ENCODE measurements at regions not wholly inside any gene's neighbourhood (a gene's known extent, or its start where the extent isn't known, plus 50 kb on each side); places are given as distances from the start of the nearest gene placed in this dataset.

GRCh38 chr1:115190540-115191170, 101.4 kb upstream of the TSPAN2 start:
- Histone ChIP-seq H3K27ac (ENCODE audit: insufficient read depth, low read depth, low read length, poor library complexity, severe bottlenecking) (no peak overlapping the region), H3K27me3 (ENCODE audit: control insufficient read depth, insufficient read depth, low read length, poor library complexity, severe bottlenecking) (no peaks in the 10 kb centered on the region), H3K9me3 (ENCODE audit: control insufficient read depth, low read length) (no peaks in the 10 kb centered on the region), H3K36me3 (ENCODE audit: control insufficient read depth, insufficient read depth, low read length) (no peaks in the 10 kb centered on the region), H3K4me1 (ENCODE audit: control insufficient read depth, insufficient read depth, low read length) (peaks cover 7% of the 10 kb centered on the region), H3K4me3 (ENCODE audit: insufficient read depth, low read depth, low read length) (no peak overlapping the region)
- 94 to 97% methylated on average over 3 of the region's 3 CpGs for WGBS, 2 experiments

GRCh38 chr1:115189814-115190539, 100.7 kb upstream of the TSPAN2 start:
- Histone ChIP-seq H3K4me3 (ENCODE audit: insufficient read depth, low read depth, low read length) (no peak overlapping the region), H3K9me3 (ENCODE audit: control insufficient read depth, low read length) (no peaks in the 10 kb centered on the region)
- WGBS, 2 experiments = 91 to 97% methylated on average over 5 of the region's 5 CpGs

GRCh38 chr1:115188680-115189395, 99.5 kb upstream of the TSPAN2 start:
- 83 to 86% methylated on average over 4 of the region's 4 CpGs for WGBS, 2 experiments
- no peaks in the 10 kb centered on the region for H3K36me3 ChIP-seq (ENCODE audit: control insufficient read depth, insufficient read depth, low read length)
- H3K27me3 ChIP-seq (ENCODE audit: control insufficient read depth, insufficient read depth, low read length, poor library complexity, severe bottlenecking) = no peaks in the 10 kb centered on the region
- H3K4me3 ChIP-seq (ENCODE audit: insufficient read depth, low read depth, low read length) = no peak overlapping the region
- no peaks in the 10 kb centered on the region for H3K9me3 ChIP-seq (ENCODE audit: control insufficient read depth, low read length)
- no peak overlapping the region for H3K27ac ChIP-seq (ENCODE audit: insufficient read depth, low read depth, low read length, poor library complexity, severe bottlenecking)
- H3K4me1 ChIP-seq (ENCODE audit: control insufficient read depth, insufficient read depth, low read length) = no peaks in the 10 kb centered on the region

More at GRCh38 chr1:115189814-115190539, 100.7 kb upstream of the TSPAN2 start:
- no peaks in the 10 kb centered on the region for H3K36me3 ChIP-seq (ENCODE audit: control insufficient read depth, insufficient read depth, low read length)
- no peak overlapping the region for H3K27ac ChIP-seq (ENCODE audit: insufficient read depth, low read depth, low read length, poor library complexity, severe bottlenecking)
- peaks cover 7% of the 10 kb centered on the region for H3K4me1 ChIP-seq (ENCODE audit: control insufficient read depth, insufficient read depth, low read length)
- no peaks in the 10 kb centered on the region for H3K27me3 ChIP-seq (ENCODE audit: control insufficient read depth, insufficient read depth, low read length, poor library complexity, severe bottlenecking)

GRCh38 chr1:115186711-115187265, 97.5 kb upstream of the TSPAN2 start:
- WGBS, 2 experiments = 91 to 93% methylated on average over 8 of the region's 8 CpGs
- no peak overlapping the region for H3K27ac ChIP-seq (ENCODE audit: insufficient read depth, low read depth, low read length, poor library complexity, severe bottlenecking)
- H3K4me1 ChIP-seq (ENCODE audit: control insufficient read depth, insufficient read depth, low read length) = no peaks in the 10 kb centered on the region
- no peak overlapping the region for H3K4me3 ChIP-seq (ENCODE audit: insufficient read depth, low read depth, low read length)
- no peaks in the 10 kb centered on the region for H3K36me3 ChIP-seq (ENCODE audit: control insufficient read depth, insufficient read depth, low read length)
- no peaks in the 10 kb centered on the region for H3K9me3 ChIP-seq (ENCODE audit: control insufficient read depth, low read length)
- H3K27me3 ChIP-seq (ENCODE audit: control insufficient read depth, insufficient read depth, low read length, poor library complexity, severe bottlenecking) = no peaks in the 10 kb centered on the region

GRCh38 chr1:115185336-115185735, 96.0 kb upstream of the TSPAN2 start:
- Histone ChIP-seq H3K27ac (ENCODE audit: insufficient read depth, low read depth, low read length, poor library complexity, severe bottlenecking) (no peak overlapping the region), H3K4me3 (ENCODE audit: insufficient read depth, low read depth, low read length) (no peak overlapping the region), H3K36me3 (ENCODE audit: control insufficient read depth, insufficient read depth, low read length) (no peaks in the 10 kb centered on the region), H3K4me1 (ENCODE audit: control insufficient read depth, insufficient read depth, low read length) (no peaks in the 10 kb centered on the region), H3K9me3 (ENCODE audit: control insufficient read depth, low read length) (no peaks in the 10 kb centered on the region), H3K27me3 (ENCODE audit: control insufficient read depth, insufficient read depth, low read length, poor library complexity, severe bottlenecking) (no peaks in the 10 kb centered on the region)
- 89 to 90% methylated on average over 4 of the region's 4 CpGs for WGBS, 2 experiments

GRCh38 chr1:115184951-115185331, 95.6 kb upstream of the TSPAN2 start:
- H3K27ac ChIP-seq (ENCODE audit: insufficient read depth, low read depth, low read length, poor library complexity, severe bottlenecking) = no peak overlapping the region
- no peaks in the 10 kb centered on the region for H3K9me3 ChIP-seq (ENCODE audit: control insufficient read depth, low read length)
- no peak overlapping the region for H3K4me3 ChIP-seq (ENCODE audit: insufficient read depth, low read depth, low read length)
- no peaks in the 10 kb centered on the region for H3K36me3 ChIP-seq (ENCODE audit: control insufficient read depth, insufficient read depth, low read length)
- H3K27me3 ChIP-seq (ENCODE audit: control insufficient read depth, insufficient read depth, low read length, poor library complexity, severe bottlenecking) = no peaks in the 10 kb centered on the region
- H3K4me1 ChIP-seq (ENCODE audit: control insufficient read depth, insufficient read depth, low read length) = no peaks in the 10 kb centered on the region
- 94% methylated on average over 5 of the region's 5 CpGs for WGBS, 2 experiments

- Histone ChIP-seq H3K4me1 (ENCODE audit: control insufficient read depth, insufficient read depth, low read length) (no peaks in the 10 kb centered on the region), H3K27me3 (ENCODE audit: control insufficient read depth, insufficient read depth, low read length, poor library complexity, severe bottlenecking) (no peaks in the 10 kb centered on the region), H3K36me3 (ENCODE audit: control insufficient read depth, insufficient read depth, low read length) (no peaks in the 10 kb centered on the region), H3K4me3 (ENCODE audit: insufficient read depth, low read depth, low read length) (no peak overlapping the region), H3K9me3 (ENCODE audit: control insufficient read depth, low read length) (no peaks in the 10 kb centered on the region), H3K27ac (ENCODE audit: insufficient read depth, low read depth, low read length, poor library complexity, severe bottlenecking) (no peak overlapping the region)
- 87 to 92% methylated on average over 5 of the region's 5 CpGs for WGBS, 2 experiments
These were observed 95.1 kb upstream of the TSPAN2 start for GRCh38 chr1:115184260-115184950.

GRCh38 chr1:115183721-115184259, 94.5 kb upstream of the TSPAN2 start:
- H3K4me1 ChIP-seq (ENCODE audit: control insufficient read depth, insufficient read depth, low read length) = no peaks in the 10 kb centered on the region
- no peak overlapping the region for H3K4me3 ChIP-seq (ENCODE audit: insufficient read depth, low read depth, low read length)
- no peaks in the 10 kb centered on the region for H3K27me3 ChIP-seq (ENCODE audit: control insufficient read depth, insufficient read depth, low read length, poor library complexity, severe bottlenecking)
- H3K27ac ChIP-seq (ENCODE audit: insufficient read depth, low read depth, low read length, poor library complexity, severe bottlenecking) = no peak overlapping the region
- H3K36me3 ChIP-seq (ENCODE audit: control insufficient read depth, insufficient read depth, low read length) = no peaks in the 10 kb centered on the region
- no peaks in the 10 kb centered on the region for H3K9me3 ChIP-seq (ENCODE audit: control insufficient read depth, low read length)
- WGBS, 2 experiments = 94% methylated on average over 8 of the region's 8 CpGs

GRCh38 chr1:115183158-115183557, 93.9 kb upstream of the TSPAN2 start:
- WGBS, 2 experiments = 84% methylated on average over 6 of the region's 6 CpGs
- no peaks in the 10 kb centered on the region for H3K4me1 ChIP-seq (ENCODE audit: control insufficient read depth, insufficient read depth, low read length)
- no peaks in the 10 kb centered on the region for H3K27me3 ChIP-seq (ENCODE audit: control insufficient read depth, insufficient read depth, low read length, poor library complexity, severe bottlenecking)
- H3K9me3 ChIP-seq (ENCODE audit: control insufficient read depth, low read length) = no peaks in the 10 kb centered on the region
- no peak overlapping the region for H3K4me3 ChIP-seq (ENCODE audit: insufficient read depth, low read depth, low read length)
- H3K36me3 ChIP-seq (ENCODE audit: control insufficient read depth, insufficient read depth, low read length) = no peaks in the 10 kb centered on the region
- no peak overlapping the region for H3K27ac ChIP-seq (ENCODE audit: insufficient read depth, low read depth, low read length, poor library complexity, severe bottlenecking)
